ENCODE measurements at regions not wholly inside any gene's neighbourhood (a gene's known extent, or its start where the extent isn't known, plus 50 kb on each side); places are given as distances from the start of the nearest gene placed in this dataset.
A peak's percentile ranks its signal among the peaks of the same experiment; 100 is the strongest.

DNA sequence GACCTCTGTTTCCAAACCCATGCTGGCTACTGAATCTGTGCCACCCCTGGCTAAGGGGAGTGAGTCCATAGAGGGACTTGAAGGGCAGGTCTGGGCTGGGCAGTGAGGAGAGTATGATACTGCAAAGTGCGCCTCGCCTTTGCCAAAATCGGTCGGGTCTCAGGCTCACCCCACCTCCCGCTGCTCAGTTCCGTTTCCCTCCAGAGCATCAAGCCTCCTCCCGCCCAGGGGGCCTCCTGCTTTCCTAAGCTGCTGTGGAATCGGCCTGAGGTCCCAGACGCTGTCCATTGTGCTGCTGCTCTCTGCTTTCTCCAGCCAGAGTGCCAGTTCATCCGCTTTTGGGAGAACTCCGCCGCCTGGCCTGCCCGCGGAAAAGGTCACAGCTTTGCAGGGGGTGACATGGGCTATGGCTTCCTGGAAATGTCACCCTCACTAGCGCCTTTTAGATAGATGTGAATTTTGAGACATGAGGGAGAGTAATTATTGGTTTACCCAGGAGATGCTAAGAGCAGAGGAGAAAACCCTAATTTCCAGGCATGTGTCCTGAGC, 1418.4 kb downstream of the UQCRFS1 start:
- peaks cover 21% of the 10 kb centered on the region for H3K4me1 ChIP-seq
- no peaks in the 10 kb centered on the region for H3K27me3 ChIP-seq (ENCODE audit: insufficient read depth in 3 of 3, low read length in 2 of 3)
- H3K9me3 ChIP-seq = no peaks in the 10 kb centered on the region
- DNase-seq (no peak), ATAC-seq (no peak)
- intact Hi-C loops (cut with DNase I) = loop anchor here in 1 of 2 donors (10.0 kb wide), 1 partner anchor 120 kb away; no protein-coding TSS in a partner anchor
- WGBS, 3 donors = 4 to 10% (median 6%) methylated on average over 15 of the region's 15 CpGs
- H3K36me3 ChIP-seq (ENCODE audit: insufficient read depth in 1 of 2, low read depth in 1 of 2) = peaks cover 0 to 14% of the 10 kb centered on the region in 2 donors
- TF ChIP-seq, protein P1, sequence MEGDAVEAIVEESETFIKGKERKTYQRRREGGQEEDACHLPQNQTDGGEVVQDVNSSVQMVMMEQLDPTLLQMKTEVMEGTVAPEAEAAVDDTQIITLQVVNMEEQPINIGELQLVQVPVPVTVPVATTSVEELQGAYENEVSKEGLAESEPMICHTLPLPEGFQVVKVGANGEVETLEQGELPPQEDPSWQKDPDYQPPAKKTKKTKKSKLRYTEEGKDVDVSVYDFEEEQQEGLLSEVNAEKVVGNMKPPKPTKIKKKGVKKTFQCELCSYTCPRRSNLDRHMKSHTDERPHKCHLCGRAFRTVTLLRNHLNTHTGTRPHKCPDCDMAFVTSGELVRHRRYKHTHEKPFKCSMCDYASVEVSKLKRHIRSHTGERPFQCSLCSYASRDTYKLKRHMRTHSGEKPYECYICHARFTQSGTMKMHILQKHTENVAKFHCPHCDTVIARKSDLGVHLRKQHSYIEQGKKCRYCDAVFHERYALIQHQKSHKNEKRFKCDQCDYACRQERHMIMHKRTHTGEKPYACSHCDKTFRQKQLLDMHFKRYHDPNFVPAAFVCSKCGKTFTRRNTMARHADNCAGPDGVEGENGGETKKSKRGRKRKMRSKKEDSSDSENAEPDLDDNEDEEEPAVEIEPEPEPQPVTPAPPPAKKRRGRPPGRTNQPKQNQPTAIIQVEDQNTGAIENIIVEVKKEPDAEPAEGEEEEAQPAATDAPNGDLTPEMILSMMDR (IDR thresholded peaks at IDR 0.05) = no peak
- H3K4me3 ChIP-seq = peak overlapping the region; percentile 92
- peak overlapping the region; percentile 95 for H3K27ac ChIP-seq

DNA sequence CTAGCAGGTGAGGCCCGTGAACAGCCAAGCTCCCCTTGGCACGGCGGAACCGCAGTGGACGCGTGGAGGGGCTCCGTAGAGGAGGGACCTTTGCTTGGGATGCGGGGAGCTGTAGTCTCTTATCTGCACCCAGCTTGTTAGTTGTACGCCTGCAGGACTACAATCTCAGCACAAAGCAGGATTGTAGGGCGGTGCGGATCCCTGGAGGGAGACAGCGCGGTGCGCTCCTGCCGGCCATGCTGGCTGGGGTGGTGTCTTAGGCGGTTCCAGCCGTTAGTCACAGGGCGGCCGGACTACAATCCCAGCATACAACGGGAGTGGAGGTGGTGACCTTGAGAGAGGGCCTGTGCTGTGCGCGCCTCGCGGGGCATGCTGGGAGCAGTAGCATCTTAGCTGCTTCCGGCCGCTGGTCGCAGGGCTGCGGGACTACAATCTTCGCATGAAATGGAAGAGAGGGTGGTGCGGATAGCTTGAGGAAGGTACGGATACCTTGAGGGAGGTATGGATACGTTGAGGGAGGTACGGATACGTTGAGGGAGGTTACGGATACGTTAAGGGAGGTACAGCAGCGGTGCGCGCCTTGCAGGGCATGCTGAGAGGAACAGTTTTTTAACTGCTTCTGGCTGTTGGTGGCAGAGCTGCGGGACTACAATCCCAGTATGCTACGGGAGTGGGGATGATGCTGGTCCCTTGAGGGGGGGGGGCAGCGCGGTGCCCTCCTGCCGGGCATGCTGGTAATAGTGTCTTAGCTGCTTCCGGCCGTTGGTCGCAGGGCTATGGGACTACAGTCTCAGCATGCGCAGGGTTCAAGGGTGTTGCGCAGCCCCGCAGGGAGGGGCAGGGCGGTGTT, 1419.1 kb downstream of the UQCRFS1 start:
- Histone ChIP-seq H3K9me3 (no peaks in the 10 kb centered on the region), H3K36me3 (ENCODE audit: insufficient read depth in 1 of 2, low read depth in 1 of 2) (peaks cover 0 to 10% of the 10 kb centered on the region in 2 donors), H3K27me3 (ENCODE audit: insufficient read depth in 3 of 3, low read length in 2 of 3) (no peaks in the 10 kb centered on the region), H3K27ac (peak overlapping the region; percentile 95), H3K4me3 (peak overlapping the region; percentile 92), H3K4me1 (peaks cover 21% of the 10 kb centered on the region)
- TF ChIP-seq, protein P1 (IDR thresholded peaks at IDR 0.05) = no peak
- peak; percentile 94 to 96 for DNase-seq
- WGBS, 3 donors = 0% methylated on average over 48 to 51 of the region's 51 CpGs
- ATAC-seq = peak; percentile 96 to 98 (median 96)
- intact Hi-C loops (cut with DNase I) = loop anchor here in 1 of 2 donors (10.0 kb wide), 1 partner anchor 119 kb away; no protein-coding TSS in a partner anchor

DNA sequence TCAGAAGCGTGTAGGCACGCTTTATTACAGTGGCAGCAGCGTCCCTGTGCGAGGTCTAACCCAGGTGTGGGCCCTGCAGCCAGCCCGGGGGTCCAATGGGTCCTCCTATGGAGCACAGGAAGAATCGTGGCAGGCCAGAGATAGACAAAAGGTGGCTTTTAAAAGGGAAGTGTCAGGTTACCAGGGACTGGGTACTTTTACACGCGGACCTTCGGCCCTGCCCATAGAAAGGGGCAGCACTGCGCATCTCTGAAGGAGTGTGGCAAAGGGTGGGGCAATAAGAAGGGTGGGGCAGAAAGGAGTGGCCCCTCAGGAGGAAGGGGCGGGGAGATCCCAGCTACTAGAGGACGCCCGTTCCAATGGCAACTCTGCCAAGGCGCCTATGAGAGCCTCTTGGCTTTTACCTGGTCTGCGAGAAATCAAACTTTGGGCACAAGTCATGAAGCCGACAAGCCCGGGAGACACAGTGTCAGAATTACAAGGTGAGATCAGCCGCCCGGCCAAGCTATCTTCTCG, 1419.8 kb downstream of the UQCRFS1 start:
- WGBS, 3 donors = 0 to 3% (median 1%) methylated on average over 18 to 20 of the region's 20 CpGs
- ATAC-seq (peak; percentile 81 to 89 (median 84)), DNase-seq (peak; percentile 67 to 86)
- TF ChIP-seq, protein P1 (IDR thresholded peaks at IDR 0.05) = no peak
- H3K4me3 ChIP-seq = peak overlapping the region; percentile 92
- H3K9me3 ChIP-seq = no peaks in the 10 kb centered on the region
- intact Hi-C loops (cut with DNase I) = loop anchor here in 1 of 2 donors (10.0 kb wide), 1 partner anchor 118 kb away; no protein-coding TSS in a partner anchor
- H3K36me3 ChIP-seq (ENCODE audit: insufficient read depth in 1 of 2, low read depth in 1 of 2) = peaks cover 0 to 6% of the 10 kb centered on the region in 2 donors
- H3K4me1 ChIP-seq = peaks cover 21% of the 10 kb centered on the region
- H3K27ac ChIP-seq = peak overlapping the region; percentile 95
- H3K27me3 ChIP-seq (ENCODE audit: insufficient read depth in 3 of 3, low read length in 2 of 3) = no peaks in the 10 kb centered on the region

DNA sequence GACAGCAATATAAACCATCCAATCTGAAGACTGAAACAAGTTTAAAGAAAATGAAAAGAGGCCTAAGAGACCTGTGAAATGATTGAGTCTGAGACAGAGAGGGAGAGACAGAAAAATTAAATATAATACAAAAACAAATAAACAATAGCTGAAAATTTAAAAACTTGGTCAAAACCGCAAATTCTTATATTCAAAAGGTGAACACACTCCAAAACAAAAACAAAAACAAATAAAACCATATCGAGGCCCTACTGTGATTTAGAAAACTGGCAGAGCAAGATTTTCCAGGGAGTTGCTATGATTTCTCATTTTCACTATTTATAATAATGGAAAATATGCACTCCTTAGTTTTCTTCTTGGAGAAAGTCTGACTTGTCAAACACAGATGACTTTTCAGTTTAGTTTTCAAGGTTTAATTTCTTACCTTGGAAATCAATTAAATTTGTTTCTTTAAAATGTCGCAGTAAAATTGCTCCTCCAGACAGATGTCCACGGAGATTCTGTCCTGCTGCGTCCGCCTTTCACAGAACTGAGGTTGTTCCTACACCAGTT, 1420.3 kb downstream of the UQCRFS1 start:
- Histone ChIP-seq H3K36me3 (ENCODE audit: insufficient read depth in 1 of 2, low read depth in 1 of 2) (peaks cover 0 to under 1% of the 10 kb centered on the region in 2 donors), H3K4me3 (peak overlapping the region; percentile 92), H3K27ac (peak overlapping the region; percentile 95), H3K27me3 (ENCODE audit: insufficient read depth in 3 of 3, low read length in 2 of 3) (no peaks in the 10 kb centered on the region), H3K4me1 (peaks cover 21% of the 10 kb centered on the region), H3K9me3 (no peaks in the 10 kb centered on the region)
- 13 to 16% (median 13%) methylated on average over 6 of the region's 6 CpGs for WGBS, 3 donors
- DNase-seq = no peak
- TF ChIP-seq, protein P1 (IDR thresholded peaks at IDR 0.05) = no peak
- no peak for ATAC-seq
- intact Hi-C loops (cut with DNase I) = loop anchor here in 1 of 2 donors (10.0 kb wide), 1 partner anchor 118 kb away; no protein-coding TSS in a partner anchor

Data from psoas muscle (tissue), 7 donors.